ENCODE measurements at regions not wholly inside any gene's neighbourhood (a gene's known extent, or its start where the extent isn't known, plus 50 kb on each side); places are given as distances from the start of the nearest gene placed in this dataset.

DNA sequence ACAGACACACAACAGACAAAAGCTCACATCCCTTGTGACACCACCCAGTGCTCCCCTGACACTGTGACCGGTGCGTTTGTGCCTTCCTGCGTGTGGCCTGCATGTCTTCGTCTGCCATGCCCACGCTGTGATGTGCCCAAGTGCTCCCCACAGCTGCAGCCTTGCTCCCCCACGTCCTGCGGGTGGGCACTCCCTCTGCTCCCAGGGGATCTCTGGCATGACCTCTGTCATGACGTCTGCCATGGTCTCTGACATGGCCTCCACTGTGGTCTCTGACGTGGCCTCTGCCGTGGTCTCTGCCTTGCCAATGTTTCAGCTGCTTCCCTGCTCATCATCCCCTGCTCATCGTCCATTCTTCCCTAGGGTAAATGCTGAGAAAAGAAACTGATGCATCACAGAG, 200.9 kb downstream of the DLL1 start:
- TF ChIP-seq, protein P1, sequence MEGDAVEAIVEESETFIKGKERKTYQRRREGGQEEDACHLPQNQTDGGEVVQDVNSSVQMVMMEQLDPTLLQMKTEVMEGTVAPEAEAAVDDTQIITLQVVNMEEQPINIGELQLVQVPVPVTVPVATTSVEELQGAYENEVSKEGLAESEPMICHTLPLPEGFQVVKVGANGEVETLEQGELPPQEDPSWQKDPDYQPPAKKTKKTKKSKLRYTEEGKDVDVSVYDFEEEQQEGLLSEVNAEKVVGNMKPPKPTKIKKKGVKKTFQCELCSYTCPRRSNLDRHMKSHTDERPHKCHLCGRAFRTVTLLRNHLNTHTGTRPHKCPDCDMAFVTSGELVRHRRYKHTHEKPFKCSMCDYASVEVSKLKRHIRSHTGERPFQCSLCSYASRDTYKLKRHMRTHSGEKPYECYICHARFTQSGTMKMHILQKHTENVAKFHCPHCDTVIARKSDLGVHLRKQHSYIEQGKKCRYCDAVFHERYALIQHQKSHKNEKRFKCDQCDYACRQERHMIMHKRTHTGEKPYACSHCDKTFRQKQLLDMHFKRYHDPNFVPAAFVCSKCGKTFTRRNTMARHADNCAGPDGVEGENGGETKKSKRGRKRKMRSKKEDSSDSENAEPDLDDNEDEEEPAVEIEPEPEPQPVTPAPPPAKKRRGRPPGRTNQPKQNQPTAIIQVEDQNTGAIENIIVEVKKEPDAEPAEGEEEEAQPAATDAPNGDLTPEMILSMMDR (conservative IDR thresholded peaks at IDR 0.05), result no peak
- TF ChIP-seq ZFX (IDR thresholded peaks at IDR 0.05), result no peak

All from C4-2B (cell line).